Ishikawa (cell line): ENCODE measurements at regions not wholly inside any gene's neighbourhood (a gene's known extent, or its start where the extent isn't known, plus 50 kb on each side); places are given as distances from the start of the nearest gene placed in this dataset.

Experiments
- RAD21 ChIP-seq: IDR thresholded peaks from 2 replicates; pipeline ENCODE4 v1.6.1; 2012; ENCODE audit warnings: low read depth
- TAF1 ChIP-seq: IDR thresholded peaks from 2 replicates; pipeline ENCODE4 v1.6.1; 2012; ENCODE audit warnings: low read depth, mild to moderate bottlenecking
- YY1 ChIP-seq: IDR thresholded peaks from 2 replicates; pipeline ENCODE4 v1.6.1; 2012; ENCODE audit warnings: low read depth

DNA sequence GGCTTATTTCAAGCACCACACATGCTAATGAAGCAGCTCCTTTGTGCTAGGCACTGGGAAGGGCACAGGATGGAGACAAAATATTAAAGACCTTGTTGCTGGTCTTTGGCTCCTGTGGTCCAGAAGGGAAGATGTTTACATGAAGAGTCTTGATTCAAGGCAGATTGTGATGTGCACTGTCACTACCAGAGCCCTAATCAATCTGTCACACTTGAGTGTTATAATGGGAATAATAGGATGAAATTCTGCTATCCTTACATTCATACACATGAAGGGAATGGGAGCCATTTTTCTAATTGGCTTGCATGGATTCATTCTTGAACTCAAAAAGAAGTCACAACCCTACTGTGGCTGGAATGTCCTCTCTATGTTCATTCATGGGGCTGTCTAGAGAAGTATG is 203.0 kb downstream of the SEC61B start:
- TF ChIP-seq YY1 (no peak), RAD21 (no peak), TAF1 (no peak)
